GM18907 (cell line): ENCODE measurements at regions not wholly inside any gene's neighbourhood (a gene's known extent, or its start where the extent isn't known, plus 50 kb on each side); places are given as distances from the start of the nearest gene placed in this dataset.
"Not testable (repeated sequence)": the region's sequence is repeated elsewhere in the genome, so short reads cannot be mapped to it uniquely, and the experiment has no call there.

Experiments
- ATAC-seq: cut with Tn5 transposase; IDR thresholded peaks from one replicate; pipeline ENCODE4 v1.9.1; 2021; ENCODE audit warnings: mild to moderate bottlenecking, moderate library complexity; ENCODE audit not compliant: unreplicated experiment

DNA sequence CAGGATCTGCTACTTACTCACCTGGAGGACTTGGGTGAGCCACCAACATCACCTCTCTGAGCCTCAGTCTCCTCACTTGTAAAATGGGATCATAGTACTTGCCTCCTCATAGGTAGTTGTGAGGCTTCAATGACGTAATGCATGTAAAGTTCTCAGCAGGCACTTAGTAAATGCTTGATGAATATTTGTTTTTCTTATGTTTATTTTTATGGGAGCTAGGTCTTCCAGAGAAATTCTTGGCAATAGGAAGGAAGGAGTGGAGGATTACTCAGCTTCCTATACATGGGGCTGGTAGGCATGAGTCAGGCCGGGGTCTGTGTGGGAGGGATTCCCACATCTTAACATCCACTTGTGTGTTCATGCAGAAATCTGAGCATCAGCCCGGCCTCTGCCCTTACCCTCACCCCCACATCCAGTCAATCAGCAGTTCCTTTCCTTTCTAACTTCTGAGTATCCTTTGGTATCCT lies 95.4 kb upstream of the USP24 start:
- ATAC-seq: no peak

DNA sequence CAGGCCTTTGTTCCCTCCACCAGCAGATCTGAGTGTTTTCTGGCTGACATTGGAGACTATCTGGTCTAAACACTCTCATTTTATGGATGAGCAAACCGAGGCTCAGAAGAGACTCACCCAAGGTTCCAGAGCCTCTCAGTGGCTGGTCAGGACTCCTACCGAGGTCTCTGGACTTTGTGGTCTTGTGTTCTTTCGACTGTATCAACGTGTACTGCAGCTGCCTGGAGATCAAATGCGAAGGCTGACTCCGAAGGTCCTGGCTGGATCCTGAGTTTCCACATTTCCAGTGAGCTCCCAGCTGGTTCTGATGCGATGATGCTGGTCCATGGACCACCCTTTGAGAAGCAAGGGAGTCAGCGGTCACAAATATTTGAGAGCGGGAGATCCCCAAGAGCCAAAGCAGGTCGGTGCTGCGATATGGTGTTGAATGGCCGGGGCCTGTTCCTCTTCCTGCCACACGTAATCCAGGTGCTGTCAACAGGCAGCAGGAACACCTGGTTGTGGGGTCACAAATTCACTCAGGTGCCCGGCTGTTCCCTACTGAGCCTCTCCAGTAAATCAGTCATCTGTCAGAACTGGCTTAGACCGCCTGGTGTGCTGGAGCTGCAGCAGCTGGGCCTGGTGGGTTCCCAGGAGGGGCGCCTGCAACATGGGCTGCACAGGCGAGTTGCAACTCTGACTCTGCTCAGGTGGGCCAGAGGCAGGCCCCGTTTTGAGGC lies 94.8 kb upstream of the USP24 start:
- ATAC-seq: no peak

DNA sequence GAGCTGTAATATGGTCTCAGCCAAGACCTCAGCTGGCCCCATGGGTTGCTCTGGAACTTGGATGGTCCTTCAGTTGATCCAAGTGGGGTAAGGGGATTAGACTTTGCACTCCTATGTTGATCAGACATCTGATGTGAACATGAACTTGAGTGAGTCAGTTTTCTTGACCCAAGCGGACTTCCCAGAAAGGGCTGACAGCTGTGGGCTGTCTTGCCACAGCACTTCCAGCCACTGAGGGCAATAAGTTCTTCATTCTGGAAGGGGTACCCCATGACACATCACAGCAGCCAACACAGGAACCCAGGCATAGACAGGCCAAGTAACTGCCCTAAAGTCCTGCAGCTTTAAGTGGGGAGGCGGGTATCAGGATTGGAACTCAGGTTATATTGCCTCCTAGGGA lies 93.9 kb upstream of the USP24 start:
- ATAC-seq: no peak

- ATAC-seq: no peak
These were observed 90.6 kb upstream of the USP24 start for GRCh38 chr1:55305735-55306134.

- ATAC-seq: no peak
These were observed 89.1 kb upstream of the USP24 start for GRCh38 chr1:55304229-55304740.

DNA sequence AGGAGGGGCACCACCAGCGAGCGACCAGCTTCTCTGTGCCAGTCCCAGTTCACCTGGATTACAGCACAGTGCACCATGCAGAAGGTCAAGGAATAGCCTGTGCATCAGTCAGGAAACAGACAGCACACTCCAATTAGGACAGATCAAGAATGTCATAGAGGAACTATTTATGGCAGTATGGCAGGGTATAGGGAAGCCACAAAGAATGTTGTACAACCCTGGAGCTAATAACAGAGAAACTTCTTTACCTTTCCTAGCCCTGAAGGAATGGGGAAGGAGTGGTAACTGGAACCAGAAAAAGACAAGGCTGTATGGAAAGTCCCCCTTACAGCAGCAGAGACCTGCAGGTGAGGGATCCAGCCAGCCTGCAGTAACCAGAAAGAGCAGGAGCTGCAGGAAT lies 87.8 kb upstream of the USP24 start:
- ATAC-seq: no peak

- no peak for ATAC-seq
These were observed 86.7 kb upstream of the USP24 start for GRCh38 chr1:55301912-55302311.

DNA sequence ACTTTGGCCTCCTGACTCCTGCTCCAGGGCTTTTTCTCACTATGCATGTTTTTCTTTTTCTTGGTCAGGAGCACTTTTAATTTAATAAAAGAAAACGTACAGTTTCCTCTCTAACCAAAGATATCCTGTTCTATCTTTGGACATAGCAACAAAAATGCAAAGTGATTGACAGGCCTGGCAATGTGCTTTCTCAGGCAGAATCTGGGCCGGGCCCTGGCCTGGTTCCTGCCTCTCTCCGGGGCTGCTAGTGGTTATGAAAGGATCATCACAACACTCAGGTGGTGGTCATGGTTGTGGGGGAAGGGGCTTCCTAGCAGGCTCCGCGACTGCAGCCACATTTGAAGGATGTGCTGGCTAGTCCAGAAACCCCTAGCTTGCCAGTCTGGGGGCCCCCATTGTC lies 85.8 kb upstream of the USP24 start:
- ATAC-seq: no peak

DNA sequence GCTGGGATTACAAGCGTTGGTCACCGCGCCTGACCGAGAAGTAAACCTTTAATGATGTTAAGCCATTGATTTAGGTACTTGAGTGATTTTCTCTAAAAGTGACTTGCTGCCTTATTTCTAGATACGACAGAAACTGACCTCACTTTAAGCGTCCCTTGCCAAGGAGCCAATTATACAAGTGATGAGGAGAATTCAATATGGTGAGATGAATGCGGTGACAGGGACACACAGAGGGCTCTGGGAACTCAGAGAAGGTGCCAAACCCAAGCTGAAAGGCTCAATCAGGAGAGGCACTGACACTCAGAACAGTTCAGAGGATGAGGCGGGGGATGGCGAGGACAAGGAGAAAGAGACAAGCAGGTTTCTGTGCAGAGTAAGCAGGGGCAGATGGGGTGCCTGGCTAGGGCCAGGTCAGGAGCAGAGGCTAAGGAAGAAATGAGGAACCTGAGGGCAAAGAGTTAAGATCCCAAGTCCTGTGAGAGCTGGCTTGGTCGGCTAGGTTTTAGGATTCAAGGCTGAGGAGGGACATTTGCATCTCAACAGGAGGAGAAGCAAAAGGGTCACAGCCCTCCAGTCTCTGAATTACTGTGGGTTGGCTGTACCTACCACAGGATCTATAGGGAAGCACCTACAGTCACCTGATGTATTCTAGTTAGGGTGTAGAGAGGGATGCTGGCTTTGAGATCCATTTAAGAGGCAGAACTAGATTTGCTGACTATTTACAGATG lies 83.2 kb upstream of the USP24 start:
- ATAC-seq: no peak

DNA sequence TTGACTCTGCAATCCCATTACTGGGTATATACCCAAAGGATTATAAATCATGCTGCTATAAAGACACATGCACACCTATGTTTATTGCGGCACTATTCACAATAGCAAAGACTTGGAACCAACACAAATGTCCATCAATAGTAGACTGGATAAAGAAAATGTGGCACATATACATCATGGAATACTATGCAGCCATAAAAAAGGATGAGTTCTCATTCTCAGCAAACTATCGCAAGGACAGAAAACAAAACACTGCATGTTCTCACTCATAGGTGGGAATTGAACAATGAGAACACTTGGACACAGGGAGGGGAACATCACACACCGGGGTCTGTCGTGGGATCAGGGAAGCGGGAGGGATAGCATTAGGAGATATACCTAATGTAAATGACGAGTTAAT lies 81.1 kb upstream of the USP24 start:
- ATAC-seq: not testable (repeated sequence)

GRCh38 chr1:55289614-55290013 lies 74.5 kb upstream of the USP24 start:
- ATAC-seq: no peak

DNA sequence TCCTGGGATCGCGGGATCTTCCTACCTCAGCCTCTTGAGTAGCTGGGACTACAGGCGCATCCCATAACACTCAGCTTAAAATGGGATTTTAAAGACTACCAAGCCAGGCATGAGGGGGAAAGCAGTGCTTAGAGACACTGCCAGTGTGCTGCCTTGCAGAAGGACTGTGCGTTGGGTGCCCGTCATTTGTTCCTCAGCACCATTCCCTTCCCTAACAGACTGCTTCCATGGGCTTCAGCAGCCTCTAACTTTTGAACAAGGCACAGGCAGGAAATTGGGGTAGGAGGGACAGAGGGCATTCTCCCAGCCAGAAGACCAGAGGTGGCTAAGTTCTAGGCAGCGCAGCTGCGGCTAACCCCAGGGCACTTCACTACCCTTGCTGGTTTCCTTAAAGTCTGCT lies 73.9 kb upstream of the USP24 start:
- no peak for ATAC-seq

GRCh38 chr1:55288245-55288644 lies 73.1 kb upstream of the USP24 start:
- peak; percentile 92 for ATAC-seq

DNA sequence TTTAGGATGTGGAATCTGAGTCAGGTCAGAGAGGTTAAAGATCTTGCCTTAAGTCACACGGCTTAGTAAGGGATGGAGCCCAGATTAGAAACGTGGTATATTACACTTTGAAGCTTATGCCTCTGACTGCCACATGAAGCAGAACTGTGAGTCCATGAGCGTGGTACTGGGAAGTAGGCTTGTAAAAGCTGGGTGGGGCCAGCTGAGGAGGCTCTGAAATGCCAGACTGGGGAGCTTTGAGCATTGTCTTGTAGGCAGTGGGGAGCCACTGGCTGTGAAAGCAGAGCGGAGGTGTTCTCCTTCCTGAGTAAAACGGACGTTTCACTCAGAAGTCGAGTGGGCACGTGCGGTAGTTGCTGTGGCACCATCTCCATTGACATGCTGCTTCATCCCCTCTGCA lies 72.6 kb upstream of the USP24 start:
- peak; percentile 26 for ATAC-seq

DNA sequence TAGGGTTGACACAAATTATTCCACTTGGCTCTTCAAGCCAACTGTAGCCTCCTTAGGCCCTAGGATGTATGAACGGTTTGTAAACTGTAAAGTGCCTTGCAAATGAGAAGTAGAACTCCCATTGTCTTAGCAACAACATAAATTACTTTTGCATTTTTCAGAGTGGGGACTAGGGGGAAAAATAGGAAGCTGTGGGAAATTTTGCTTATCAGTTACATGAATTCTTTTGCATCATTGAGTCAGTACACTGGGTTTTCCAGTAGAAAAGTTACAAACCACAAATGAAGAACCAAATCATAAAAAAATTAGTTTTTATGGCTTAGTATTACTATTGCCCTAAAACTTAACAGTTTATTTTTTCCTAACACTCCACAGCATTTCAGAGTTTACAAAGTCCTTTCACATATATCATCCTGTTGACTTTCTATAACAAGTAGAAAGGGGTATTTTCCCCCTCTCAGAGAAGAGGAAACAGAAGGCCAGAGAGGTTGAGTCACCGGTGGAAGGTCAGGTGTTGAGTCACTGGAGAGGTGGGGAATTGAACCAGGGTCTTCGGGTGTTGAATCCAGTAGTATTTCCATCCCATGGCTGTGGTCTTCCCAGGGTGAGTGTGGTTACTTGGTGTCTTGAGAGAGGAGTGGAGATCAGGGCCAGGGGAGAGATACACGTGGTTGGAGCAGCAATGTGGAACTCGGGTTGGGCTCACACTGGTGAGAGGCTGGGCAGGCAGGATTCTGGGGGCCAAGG lies 71.9 kb upstream of the USP24 start:
- no peak for ATAC-seq

DNA sequence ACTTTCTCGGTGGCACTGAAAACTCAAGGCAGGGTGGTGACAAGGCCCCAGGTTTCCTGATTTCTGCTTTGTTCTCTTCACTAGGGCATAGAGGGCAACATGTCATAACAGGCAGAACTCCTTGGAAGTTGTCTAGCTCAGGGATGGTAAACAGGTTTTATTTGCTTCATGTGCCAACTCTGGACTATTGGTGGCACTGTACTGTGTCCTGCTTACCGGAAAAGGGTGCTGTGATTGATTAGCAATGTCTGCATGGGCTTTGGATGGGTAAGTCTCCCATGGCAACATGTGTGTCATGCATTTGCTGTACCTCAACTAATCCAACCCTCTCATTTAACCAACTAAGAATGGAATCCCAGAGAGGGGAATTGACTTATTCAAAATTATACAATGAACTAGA lies 70.7 kb upstream of the USP24 start:
- ATAC-seq: no peak

GRCh38 chr1:55284856-55285255 lies 69.7 kb upstream of the USP24 start:
- ATAC-seq: no peak

- ATAC-seq: no peak
These were observed 66.9 kb upstream of the USP24 start for GRCh38 chr1:55282058-55282457.

DNA sequence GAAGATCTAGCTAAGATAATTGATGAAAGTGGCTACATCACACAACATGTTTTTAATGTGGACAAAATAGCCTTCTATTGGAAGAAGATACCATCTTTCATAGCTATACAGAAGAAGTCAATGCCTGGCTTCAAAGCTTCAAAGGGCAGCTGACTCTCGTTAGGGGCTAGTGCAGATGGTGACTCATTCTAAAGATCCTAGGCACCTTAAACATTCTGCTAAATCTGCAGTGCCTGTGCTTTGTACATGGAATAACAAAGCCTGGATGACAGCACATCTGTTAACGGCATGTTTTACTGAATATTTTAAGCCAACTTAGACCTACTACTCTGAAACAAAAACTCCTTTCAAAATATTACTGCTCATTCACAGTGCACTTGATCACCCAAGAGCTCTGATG lies 65.6 kb upstream of the USP24 start:
- ATAC-seq: no peak

DNA sequence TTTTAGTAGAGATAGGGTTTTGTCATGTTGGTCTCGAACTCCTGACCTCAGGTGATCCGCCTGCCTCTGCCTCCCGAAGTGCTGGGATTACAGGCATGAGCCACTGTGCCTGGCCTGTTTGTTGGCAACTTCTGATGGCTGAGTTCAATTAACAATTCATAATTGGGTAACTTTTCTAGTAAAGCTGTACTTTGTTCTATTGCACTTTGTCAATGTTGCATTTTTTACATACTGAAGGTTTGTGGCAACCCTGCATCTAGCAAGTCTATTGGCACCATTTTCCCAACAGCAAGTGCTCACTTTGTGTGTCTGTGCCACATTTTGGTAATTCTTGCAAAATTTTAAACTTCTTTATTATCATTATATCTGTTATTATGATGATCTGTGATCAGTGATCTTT lies 64.5 kb upstream of the USP24 start:
- no peak for ATAC-seq

- no peak for ATAC-seq
These were observed 63.2 kb upstream of the USP24 start for GRCh38 chr1:55278378-55278777.
